ENCODE measurements at regions not wholly inside any gene's neighbourhood (a gene's known extent, or its start where the extent isn't known, plus 50 kb on each side); places are given as distances from the start of the nearest gene placed in this dataset.

GRCh38 chr14:106377432-106377831 lies 851.0 kb downstream of the TMEM121 start:
- TF ChIP-seq CTCF (IDR thresholded peaks at IDR 0.05): no peak
- no peak for TF ChIP-seq EZH2 (IDR thresholded peaks at IDR 0.05; ENCODE audit: borderline replicate concordance, insufficient read depth, low read depth, low read length, poor library complexity, severe bottlenecking)
